IPS-NIHi11 (cell line): ENCODE measurements at regions not wholly inside any gene's neighbourhood (a gene's known extent, or its start where the extent isn't known, plus 50 kb on each side); places are given as distances from the start of the nearest gene placed in this dataset.
A peak's percentile ranks its signal among the peaks of the same experiment; 100 is the strongest.

Source experiments
- DNase-seq: peaks from one replicate; pipeline ENCODE4 v3.0.0; 2012; ENCODE audit warnings: mixed read lengths, low spot score

DNA sequence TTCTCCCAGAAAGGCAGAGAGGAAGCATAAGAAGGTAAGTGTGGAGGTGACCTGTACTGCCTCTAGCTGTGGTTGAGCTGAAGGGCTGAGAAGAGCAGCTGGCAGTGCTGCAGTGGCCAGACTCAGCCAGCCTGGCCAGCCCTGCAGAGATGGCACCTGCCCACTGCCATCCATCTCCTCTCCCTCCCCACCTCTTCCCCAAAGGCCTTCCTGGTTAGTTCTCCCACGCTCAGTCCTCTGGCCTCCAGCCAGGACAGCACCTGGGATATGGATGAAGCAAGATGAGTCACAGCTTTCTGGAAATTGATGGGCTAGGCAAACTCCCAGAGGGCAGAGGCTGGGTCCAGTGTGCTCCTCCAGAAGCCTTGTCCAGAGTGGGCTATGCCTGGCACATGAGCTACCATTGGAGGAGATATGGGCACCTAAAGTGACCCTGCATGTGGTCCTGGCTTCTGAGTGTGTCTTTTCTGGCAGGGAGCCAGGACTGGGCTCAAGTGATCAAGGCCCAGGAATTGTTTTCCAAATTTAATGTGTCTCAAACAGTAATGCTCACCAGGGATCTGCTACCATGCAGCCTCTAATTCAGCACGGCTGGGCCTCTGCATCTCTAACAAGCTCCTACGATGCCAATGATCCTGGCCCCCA, 81.0 kb upstream of the CACUL1 start:
- peak; percentile 41 for DNase-seq

DNA sequence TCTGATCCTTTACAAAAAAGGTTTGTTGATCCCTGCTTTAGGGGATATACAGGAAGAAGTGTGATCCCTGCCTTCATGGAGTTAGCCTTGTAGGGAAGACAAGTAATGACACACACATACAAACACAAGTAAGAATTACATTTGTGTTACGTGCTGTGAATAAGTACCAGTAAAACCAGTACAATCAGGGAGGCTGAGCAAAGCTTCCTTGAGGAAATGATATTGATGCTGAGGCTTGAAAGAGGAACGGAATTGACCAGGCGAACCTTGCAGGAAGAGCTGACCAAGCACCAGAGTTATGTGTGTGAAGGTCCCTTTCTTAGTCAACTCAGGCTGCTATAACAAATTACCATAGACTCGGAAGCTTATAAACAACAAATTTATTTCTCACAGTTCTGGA, 83.6 kb upstream of the CACUL1 start:
- no peak for DNase-seq

DNA sequence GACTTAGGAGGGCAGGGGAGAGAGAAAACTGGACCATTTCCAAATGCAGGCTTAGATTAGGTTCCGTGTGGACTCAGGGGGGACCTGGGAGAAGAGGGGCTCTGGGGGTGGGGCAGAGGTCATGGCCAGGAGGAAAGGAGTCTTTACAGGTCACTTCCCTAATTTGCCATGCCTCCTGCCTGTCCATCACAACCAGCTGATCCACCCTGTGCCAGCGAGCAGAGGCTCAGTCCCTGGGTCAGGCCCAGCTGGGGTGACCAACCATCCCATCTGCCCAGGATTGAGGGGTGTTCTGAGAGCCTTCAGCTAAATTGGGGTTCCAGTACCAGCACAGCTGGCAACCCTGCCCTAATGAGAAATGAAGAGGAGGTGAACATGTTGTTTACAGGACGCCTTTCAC, 84.6 kb upstream of the CACUL1 start:
- no peak for DNase-seq

GRCh38 chr10:118840071-118840775, 85.5 kb upstream of the CACUL1 start:
- peak; percentile 48 for DNase-seq

- DNase-seq = no peak
These were observed 86.2 kb upstream of the CACUL1 start for GRCh38 chr10:118840776-118841468.

- DNase-seq = no peak
These were observed 87.3 kb upstream of the CACUL1 start for GRCh38 chr10:118841881-118842605.

- DNase-seq = no peak
These were observed 88.3 kb upstream of the CACUL1 start for GRCh38 chr10:118842843-118843624.

DNA sequence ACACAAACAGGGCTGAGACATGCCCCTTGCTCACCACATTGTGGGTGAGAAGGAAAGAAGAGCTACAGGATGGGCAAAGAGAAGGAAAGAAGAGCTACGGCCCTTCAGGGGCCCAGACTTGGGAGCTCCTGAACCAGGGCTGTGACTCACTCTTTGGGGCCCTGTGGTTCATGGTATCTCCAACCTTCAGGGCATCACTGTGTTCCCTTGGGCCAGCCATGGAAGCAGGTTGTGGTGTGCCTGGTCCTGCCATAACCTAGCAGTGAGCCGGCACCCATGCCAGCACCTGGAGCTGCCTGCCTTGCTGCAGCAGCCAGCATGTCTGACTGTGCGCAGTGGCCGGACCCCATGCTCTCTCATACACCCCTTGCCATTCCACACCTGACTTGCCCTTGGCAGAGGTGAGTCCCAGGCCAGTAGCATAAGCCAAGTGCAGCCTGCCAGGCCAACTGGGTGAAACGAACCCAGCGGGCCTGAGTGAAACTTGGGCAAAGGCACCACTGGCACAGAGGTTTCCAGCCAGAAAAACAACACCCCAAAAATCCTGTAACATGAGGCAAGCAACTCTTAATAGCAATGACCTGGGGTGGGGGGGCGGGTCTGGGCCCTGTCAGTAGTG, 89.0 kb upstream of the CACUL1 start:
- DNase-seq = no peak

GRCh38 chr10:118844731-118845521, 90.2 kb upstream of the CACUL1 start:
- no peak for DNase-seq

DNA sequence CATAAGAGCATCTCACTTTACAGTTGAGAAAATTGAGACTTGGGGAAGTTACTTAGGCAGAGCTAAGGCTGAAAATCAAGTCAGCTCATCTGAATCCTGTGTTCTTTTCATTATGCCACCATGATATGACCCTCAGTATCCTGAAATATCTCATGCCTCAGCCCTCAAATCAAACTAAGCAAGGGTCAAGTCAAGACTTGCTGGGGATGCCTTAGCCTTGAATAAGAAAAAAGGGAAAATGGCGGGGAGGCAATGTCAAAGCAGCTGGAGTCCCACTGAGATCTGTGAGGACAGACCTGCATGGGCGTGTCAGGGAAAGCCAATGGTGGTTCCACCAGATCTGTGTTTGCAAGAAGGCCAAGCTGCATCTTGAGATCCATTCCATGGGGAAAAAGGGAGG, 91.0 kb upstream of the CACUL1 start:
- no peak for DNase-seq

GRCh38 chr10:118850418-118851061, 95.8 kb upstream of the CACUL1 start:
- peak; percentile 76 for DNase-seq

DNA sequence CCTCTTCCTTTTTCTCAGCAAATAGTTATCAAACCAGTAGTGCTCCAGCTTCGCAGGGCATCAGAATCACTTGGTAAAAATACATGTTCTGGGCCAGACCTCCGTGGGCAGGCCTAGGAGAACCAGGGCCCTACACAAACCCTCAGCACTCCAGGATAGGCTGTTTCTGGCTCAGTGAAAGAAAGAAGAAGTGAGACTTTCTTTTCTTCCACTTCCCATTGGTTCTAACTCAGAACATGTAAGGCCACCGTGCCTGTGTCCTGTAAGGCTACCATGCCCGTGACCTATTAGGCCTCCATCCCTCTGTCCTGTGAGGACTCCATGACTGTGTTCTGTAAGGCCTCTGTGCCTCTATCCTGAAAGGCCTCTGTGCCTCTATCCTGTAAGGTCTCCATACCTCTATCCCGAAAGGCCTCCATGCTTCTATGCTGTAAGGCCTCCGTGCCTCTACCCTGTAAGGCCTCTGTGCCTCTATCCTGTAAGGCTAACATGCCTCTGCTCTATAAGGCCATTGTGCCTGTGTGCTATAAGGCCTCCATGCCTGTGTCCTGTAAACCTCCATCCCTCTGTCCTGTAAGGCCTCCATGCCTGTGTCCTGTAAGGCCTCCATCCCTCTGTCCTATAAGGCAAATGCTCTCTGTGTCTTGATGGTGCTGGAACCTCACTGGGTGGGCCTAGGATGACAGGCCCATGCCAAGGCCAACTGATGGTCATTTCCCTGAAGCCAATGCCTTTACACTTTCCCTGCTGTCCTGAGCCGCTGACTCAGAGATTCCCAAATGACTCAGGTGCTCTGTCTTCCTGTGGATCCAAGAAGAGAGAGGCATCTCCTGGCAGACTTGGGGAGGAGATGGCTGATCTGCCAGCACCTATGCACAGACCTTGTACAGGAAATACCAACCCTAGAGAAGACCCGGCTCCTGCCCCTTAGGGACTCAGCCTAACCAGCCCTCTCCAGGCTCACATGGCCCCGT, 96.6 kb upstream of the CACUL1 start:
- DNase-seq = no peak

GRCh38 chr10:118853916-118854315, 99.1 kb upstream of the CACUL1 start:
- no peak for DNase-seq

DNA sequence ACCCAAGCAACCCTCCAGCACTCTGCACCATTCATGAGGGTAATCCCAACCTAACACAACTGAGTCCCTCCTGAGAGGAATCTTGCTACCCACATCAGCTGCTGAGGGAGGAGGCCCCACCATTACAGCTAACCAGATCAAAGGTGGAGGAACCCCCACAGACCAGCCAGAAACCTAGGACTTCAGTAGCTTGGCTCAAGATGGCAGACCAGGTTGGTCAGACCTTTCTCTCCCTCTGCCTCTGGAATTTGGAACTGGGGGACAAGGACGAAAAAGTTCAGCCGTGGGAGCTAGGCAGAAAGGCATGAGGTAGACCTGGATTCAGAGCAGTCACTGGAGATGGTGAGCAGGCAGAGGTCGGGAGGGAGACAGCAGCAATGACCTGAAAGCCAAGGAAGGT, 101.3 kb upstream of the CACUL1 start:
- peak; percentile 2 for DNase-seq

- peak; percentile 42 for DNase-seq
These were observed 111.4 kb upstream of the CACUL1 start for GRCh38 chr10:118865998-118866693.

DNA sequence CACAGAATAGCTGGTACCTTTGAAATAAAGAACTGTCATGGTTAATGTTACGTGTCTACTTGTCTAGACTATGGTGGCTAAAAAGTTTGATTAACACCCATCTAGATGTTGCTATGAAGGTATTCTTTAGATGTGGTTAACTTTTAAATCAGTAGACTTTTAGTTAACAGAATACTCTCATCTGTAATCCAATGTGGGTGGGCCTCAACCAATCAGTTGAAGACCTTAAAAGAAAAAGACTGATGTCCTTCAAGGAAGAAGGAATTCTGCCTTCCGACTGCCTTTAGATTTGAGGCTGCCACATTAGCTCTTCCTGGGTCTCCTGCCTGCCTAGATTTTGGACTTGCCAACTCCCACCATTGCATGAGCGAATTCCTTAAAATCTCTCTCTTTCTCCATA, 113.0 kb upstream of the CACUL1 start:
- no peak for DNase-seq

DNA sequence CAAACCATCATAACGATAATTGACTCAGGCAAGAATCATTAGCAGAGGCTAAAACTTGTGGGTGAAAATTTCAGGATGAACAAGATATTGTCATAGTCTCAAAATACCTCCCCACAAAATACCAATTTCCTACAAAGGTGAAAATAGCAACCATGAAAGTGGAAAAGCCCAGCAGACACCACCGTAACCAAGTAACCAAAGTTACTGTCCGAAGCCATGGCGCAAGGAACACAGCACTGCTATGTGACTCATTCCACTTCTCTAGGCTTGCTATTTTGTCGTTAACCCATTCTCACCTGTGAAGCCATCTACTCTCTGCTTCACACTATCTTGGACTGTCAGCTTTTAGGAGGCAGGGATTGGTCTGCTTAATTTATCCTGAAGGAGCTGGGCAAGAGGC, 113.8 kb upstream of the CACUL1 start:
- DNase-seq = no peak
